ENCODE measurements at regions not wholly inside any gene's neighbourhood (a gene's known extent, or its start where the extent isn't known, plus 50 kb on each side); places are given as distances from the start of the nearest gene placed in this dataset.

- Histone ChIP-seq H3K9me3 (ENCODE audit: insufficient read depth, low read depth, low read length) (no peaks in the 10 kb centered on the region), H3K27me3 (ENCODE audit: insufficient read depth, low read length) (no peaks in the 10 kb centered on the region), H3K4me1 (ENCODE audit: insufficient read depth, low read length) (no peaks in the 10 kb centered on the region), H2AFZ (ENCODE audit: low read depth, low read length) (no peak overlapping the region), H4K20me1 (ENCODE audit: insufficient read depth, low read length) (no peaks in the 10 kb centered on the region), H3K4me2 (ENCODE audit: low read length) (no peak overlapping the region), H3K27ac (ENCODE audit: low read depth, low read length) (no peak overlapping the region), H3K79me2 (ENCODE audit: insufficient read depth, low read length) (no peaks in the 10 kb centered on the region), H3K9ac (ENCODE audit: low read length) (no peak overlapping the region), H3K4me3 (ENCODE audit: insufficient read depth, low read depth, low read length) (no peak overlapping the region), H3K36me3 (ENCODE audit: insufficient read depth, low read length) (no peaks in the 10 kb centered on the region)
- Mint-ChIP-seq H3K27me3 (ENCODE audit: low read depth, unreplicated experiment) (peaks cover 29% of the 10 kb centered on the region), H3K27ac (ENCODE audit: unreplicated experiment) (no peak overlapping the region), H3K4me1 (ENCODE audit: low read depth, unreplicated experiment) (no peaks in the 10 kb centered on the region), H3K36me3 (ENCODE audit: low read depth, unreplicated experiment) (no peaks in the 10 kb centered on the region), H3K9me3 (ENCODE audit: unreplicated experiment) (no peaks in the 10 kb centered on the region), H3K4me3 (ENCODE audit: unreplicated experiment) (no peak overlapping the region)
- TF ChIP-seq, protein P1, sequence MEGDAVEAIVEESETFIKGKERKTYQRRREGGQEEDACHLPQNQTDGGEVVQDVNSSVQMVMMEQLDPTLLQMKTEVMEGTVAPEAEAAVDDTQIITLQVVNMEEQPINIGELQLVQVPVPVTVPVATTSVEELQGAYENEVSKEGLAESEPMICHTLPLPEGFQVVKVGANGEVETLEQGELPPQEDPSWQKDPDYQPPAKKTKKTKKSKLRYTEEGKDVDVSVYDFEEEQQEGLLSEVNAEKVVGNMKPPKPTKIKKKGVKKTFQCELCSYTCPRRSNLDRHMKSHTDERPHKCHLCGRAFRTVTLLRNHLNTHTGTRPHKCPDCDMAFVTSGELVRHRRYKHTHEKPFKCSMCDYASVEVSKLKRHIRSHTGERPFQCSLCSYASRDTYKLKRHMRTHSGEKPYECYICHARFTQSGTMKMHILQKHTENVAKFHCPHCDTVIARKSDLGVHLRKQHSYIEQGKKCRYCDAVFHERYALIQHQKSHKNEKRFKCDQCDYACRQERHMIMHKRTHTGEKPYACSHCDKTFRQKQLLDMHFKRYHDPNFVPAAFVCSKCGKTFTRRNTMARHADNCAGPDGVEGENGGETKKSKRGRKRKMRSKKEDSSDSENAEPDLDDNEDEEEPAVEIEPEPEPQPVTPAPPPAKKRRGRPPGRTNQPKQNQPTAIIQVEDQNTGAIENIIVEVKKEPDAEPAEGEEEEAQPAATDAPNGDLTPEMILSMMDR (IDR thresholded peaks at IDR 0.05; ENCODE audit: insufficient read depth, low read depth, low read length), result no peak
- TF ChIP-seq EZH2 (IDR thresholded peaks at IDR 0.05; ENCODE audit: insufficient read depth, low read length), result no peak
- no peak for FAIRE-seq
- DNase-seq (ENCODE audit: low read depth), result no peak
Observed at GRCh38 chr2:105180491-105180972, 61.0 kb upstream of the GPR45 start.

DNA sequence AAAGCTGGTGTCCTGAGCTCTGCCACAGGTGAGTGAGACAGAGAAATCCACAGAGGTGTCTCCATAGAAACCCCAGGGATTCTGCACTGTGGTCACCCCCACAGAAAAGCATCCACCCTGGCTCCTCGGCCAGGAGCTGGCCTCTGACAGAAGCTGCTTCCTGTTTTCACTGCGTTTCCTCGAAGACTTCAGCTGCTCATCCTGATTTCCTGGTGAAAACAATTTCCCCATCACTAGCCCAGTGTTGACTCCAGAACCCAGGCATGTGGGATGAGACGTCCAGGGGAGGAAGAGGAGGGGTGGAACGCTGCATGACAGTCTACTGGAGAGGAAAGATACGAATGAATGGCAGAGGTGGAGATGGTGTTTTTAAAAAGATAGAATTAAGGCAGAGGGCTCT, 60.3 kb upstream of the GPR45 start:
- no peaks in the 10 kb centered on the region for H3K27me3 ChIP-seq (ENCODE audit: insufficient read depth, low read length)
- Mint-ChIP-seq H3K27ac (ENCODE audit: unreplicated experiment) (no peak overlapping the region), H3K4me1 (ENCODE audit: low read depth, unreplicated experiment) (no peaks in the 10 kb centered on the region), H3K4me3 (ENCODE audit: unreplicated experiment) (no peak overlapping the region), H3K9me3 (ENCODE audit: unreplicated experiment) (no peaks in the 10 kb centered on the region), H3K36me3 (ENCODE audit: low read depth, unreplicated experiment) (no peaks in the 10 kb centered on the region), H3K27me3 (ENCODE audit: low read depth, unreplicated experiment) (peaks cover 22% of the 10 kb centered on the region)
- no peak overlapping the region for H2AFZ ChIP-seq (ENCODE audit: low read depth, low read length)
- H3K36me3 ChIP-seq (ENCODE audit: insufficient read depth, low read length), result no peaks in the 10 kb centered on the region
- DNase-seq (ENCODE audit: low read depth), result no peak
- no peak overlapping the region for H3K4me3 ChIP-seq (ENCODE audit: insufficient read depth, low read depth, low read length)
- no peak overlapping the region for H3K27ac ChIP-seq (ENCODE audit: low read depth, low read length)
- no peaks in the 10 kb centered on the region for H3K9me3 ChIP-seq (ENCODE audit: insufficient read depth, low read depth, low read length)
- no peaks in the 10 kb centered on the region for H4K20me1 ChIP-seq (ENCODE audit: insufficient read depth, low read length)
- no peak overlapping the region for H3K4me2 ChIP-seq (ENCODE audit: low read length)
- H3K4me1 ChIP-seq (ENCODE audit: insufficient read depth, low read length), result no peaks in the 10 kb centered on the region
- FAIRE-seq, result no peak
- no peak for TF ChIP-seq EZH2 (IDR thresholded peaks at IDR 0.05; ENCODE audit: insufficient read depth, low read length)
- TF ChIP-seq, protein P1 (IDR thresholded peaks at IDR 0.05; ENCODE audit: insufficient read depth, low read depth, low read length), result no peak
- no peaks in the 10 kb centered on the region for H3K79me2 ChIP-seq (ENCODE audit: insufficient read depth, low read length)
- H3K9ac ChIP-seq (ENCODE audit: low read length), result no peak overlapping the region

DNA sequence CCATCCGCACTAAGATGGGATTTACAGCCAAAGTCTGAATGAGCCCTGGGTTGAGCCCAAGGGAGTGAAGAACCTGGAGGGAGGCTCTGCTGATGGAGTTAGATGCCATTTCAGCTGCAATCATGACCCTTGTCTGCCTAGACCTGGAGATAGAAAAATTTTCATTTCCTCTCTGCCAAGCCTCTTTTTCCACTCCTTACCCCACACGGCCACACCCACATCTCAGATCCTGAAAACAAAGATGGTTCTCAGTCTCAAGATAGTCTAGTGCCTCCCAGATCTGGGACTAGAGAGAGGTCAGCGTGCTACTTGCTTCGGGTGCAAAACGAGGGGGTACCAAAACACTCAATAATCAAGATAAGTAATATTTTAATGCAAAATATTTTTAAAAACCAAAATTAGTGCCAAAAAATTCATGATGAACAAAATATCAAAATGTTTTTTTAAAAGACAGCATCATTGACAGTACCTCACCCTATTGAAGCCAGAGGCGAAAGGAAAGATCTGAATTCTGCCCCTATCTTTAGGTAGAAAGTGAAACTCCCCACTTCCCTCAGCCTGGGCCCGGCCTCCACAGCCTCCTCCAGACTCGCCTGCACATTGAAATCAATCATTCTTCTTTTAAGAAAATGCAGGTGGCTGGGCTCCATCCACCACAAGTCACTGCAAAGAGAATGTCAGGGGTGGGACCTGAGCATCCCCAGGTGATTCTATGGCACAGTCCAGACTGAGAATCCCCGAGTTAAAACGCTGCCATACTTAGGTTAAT, 57.8 kb upstream of the GPR45 start:
- Mint-ChIP-seq H3K36me3 (ENCODE audit: low read depth, unreplicated experiment) (no peaks in the 10 kb centered on the region), H3K4me1 (ENCODE audit: low read depth, unreplicated experiment) (peaks cover 11% of the 10 kb centered on the region), H3K27me3 (ENCODE audit: low read depth, unreplicated experiment) (peaks cover 7% of the 10 kb centered on the region), H3K9me3 (ENCODE audit: unreplicated experiment) (no peaks in the 10 kb centered on the region), H3K4me3 (ENCODE audit: unreplicated experiment) (no peak overlapping the region), H3K27ac (ENCODE audit: unreplicated experiment) (no peak overlapping the region)
- Histone ChIP-seq H3K79me2 (ENCODE audit: insufficient read depth, low read length) (no peaks in the 10 kb centered on the region), H3K4me1 (ENCODE audit: insufficient read depth, low read length) (no peaks in the 10 kb centered on the region), H3K4me3 (ENCODE audit: insufficient read depth, low read depth, low read length) (no peak overlapping the region), H2AFZ (ENCODE audit: low read depth, low read length) (no peak overlapping the region), H3K27ac (ENCODE audit: low read depth, low read length) (no peak overlapping the region), H3K9me3 (ENCODE audit: insufficient read depth, low read depth, low read length) (no peaks in the 10 kb centered on the region), H4K20me1 (ENCODE audit: insufficient read depth, low read length) (no peaks in the 10 kb centered on the region), H3K9ac (ENCODE audit: low read length) (no peak overlapping the region), H3K36me3 (ENCODE audit: insufficient read depth, low read length) (no peaks in the 10 kb centered on the region), H3K27me3 (ENCODE audit: insufficient read depth, low read length) (peaks cover 6% of the 10 kb centered on the region), H3K4me2 (ENCODE audit: low read length) (no peak overlapping the region)
- TF ChIP-seq, protein P1 (IDR thresholded peaks at IDR 0.05; ENCODE audit: insufficient read depth, low read depth, low read length), result no peak
- no peak for TF ChIP-seq EZH2 (IDR thresholded peaks at IDR 0.05; ENCODE audit: insufficient read depth, low read length)
- DNase-seq (ENCODE audit: low read depth) (no peak), FAIRE-seq (no peak)
